Karpas-422 (cell line): ENCODE measurements at regions not wholly inside any gene's neighbourhood (a gene's known extent, or its start where the extent isn't known, plus 50 kb on each side); places are given as distances from the start of the nearest gene placed in this dataset.

Experiments used
- DNase-seq: peaks from one replicate; pipeline ENCODE4 v3.0.0-alpha.2; 2015
- H2AFZ ChIP-seq: fragments of 200-600 bp; sonication (generic); 2 replicates; pipeline ENCODE4 v1.6.1; 2014; ENCODE audit warnings: antibody characterized with exemption, low read length, mixed read lengths
- H3K27ac ChIP-seq: fragments of 200-600 bp; sonication (generic); 2 replicates; pipeline ENCODE4 v1.5.1; 2014; ENCODE audit warnings: mild to moderate bottlenecking, low read length, moderate library complexity
- H3K27me3 ChIP-seq: fragments of 200-600 bp; sonication (generic); 2 replicates; pipeline ENCODE4 v1.6.1; 2014; ENCODE audit warnings: low read length, mixed read lengths
- H3K36me3 ChIP-seq: fragments of 200-600 bp; sonication (generic); 2 replicates; pipeline ENCODE4 v1.6.1; 2014; ENCODE audit warnings: low read length, mixed read lengths; ENCODE audit not compliant: insufficient read depth
- H3K4me1 ChIP-seq: fragments of 200-600 bp; sonication (generic); 2 replicates; pipeline ENCODE4 v1.6.1; 2014; ENCODE audit warnings: mild to moderate bottlenecking, low read length, mixed read lengths
- H3K4me2 ChIP-seq: fragments of 200-600 bp; sonication (generic); 2 replicates; pipeline ENCODE4 v1.6.1; 2014; ENCODE audit warnings: low read length, low read depth, mild to moderate bottlenecking; ENCODE audit not compliant: poor library complexity, severe bottlenecking
- H3K4me3 ChIP-seq: fragments of 200-600 bp; sonication (generic); 2 replicates; pipeline ENCODE4 v1.5.1; 2014; ENCODE audit warnings: mild to moderate bottlenecking, antibody characterized with exemption, low read length, mixed read lengths
- H3K79me2 ChIP-seq: fragments of 200-600 bp; sonication (generic); 2 replicates; pipeline ENCODE4 v1.6.1; 2014; ENCODE audit warnings: mild to moderate bottlenecking, low read length, mixed read lengths
- H3K9ac ChIP-seq: fragments of 200-600 bp; sonication (generic); 2 replicates; pipeline ENCODE4 v1.6.0; 2014; ENCODE audit warnings: low read length
- H3K9me2 ChIP-seq: fragments of 200-600 bp; sonication (generic), shearing (Covaris generic); replicated peaks from 2 replicates; pipeline ENCODE4 v1.6.0; 2014; ENCODE audit warnings: mild to moderate bottlenecking, low read length, moderate library complexity; ENCODE audit not compliant: insufficient read depth
- H3K9me3 ChIP-seq: fragments of 300-700, 200-600 bp; sonication (generic); 2 replicates; pipeline ENCODE4 v1.6.1; 2014; ENCODE audit warnings: low read length, mixed read lengths
- H4K20me1 ChIP-seq: fragments of 200-600 bp; sonication (generic); 2 replicates; pipeline ENCODE4 v1.6.1; 2014; ENCODE audit warnings: mild to moderate bottlenecking, antibody characterized with exemption, low read length, low read depth; ENCODE audit not compliant: insufficient read depth

DNA sequence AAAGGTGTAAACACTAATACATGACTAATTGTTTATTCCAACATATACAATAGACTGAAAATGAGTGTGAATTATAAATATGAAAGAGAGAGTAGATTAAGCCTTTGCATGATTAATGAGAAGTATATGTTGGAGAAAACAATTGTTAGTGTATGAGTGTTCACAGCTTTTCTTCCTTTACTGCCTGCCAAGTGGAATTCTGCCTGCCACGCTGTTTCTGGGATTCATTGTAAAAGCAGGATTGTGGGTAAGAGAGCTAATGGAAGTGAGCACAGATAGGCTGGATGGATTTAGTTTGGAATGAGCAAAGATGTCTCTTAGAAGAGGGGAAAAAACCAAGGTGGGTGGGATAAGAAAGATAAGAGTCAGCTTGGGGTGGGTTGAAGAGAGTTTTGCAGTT lies 129.6 kb upstream of the NMUR2 start:
- Histone ChIP-seq H3K4me2 (no peak overlapping the region), H3K36me3 (no peaks in the 10 kb centered on the region), H3K9ac (no peak overlapping the region), H3K9me3 (no peaks in the 10 kb centered on the region), H3K27me3 (no peaks in the 10 kb centered on the region), H3K4me3 (no peak overlapping the region), H2AFZ (no peak overlapping the region), H3K27ac (no peak overlapping the region), H3K79me2 (no peaks in the 10 kb centered on the region), H3K4me1 (no peaks in the 10 kb centered on the region), H4K20me1 (no peaks in the 10 kb centered on the region), H3K9me2 (no peaks in the 10 kb centered on the region)
- DNase-seq: no peak

GRCh38 chr5:152542741-152543140 lies 137.7 kb upstream of the NMUR2 start:
- DNase-seq: no peak
- H3K4me1 ChIP-seq: no peaks in the 10 kb centered on the region
- no peaks in the 10 kb centered on the region for H4K20me1 ChIP-seq
- H3K79me2 ChIP-seq: no peaks in the 10 kb centered on the region
- no peak overlapping the region for H3K4me3 ChIP-seq
- H3K4me2 ChIP-seq: no peak overlapping the region
- no peak overlapping the region for H2AFZ ChIP-seq
- no peaks in the 10 kb centered on the region for H3K36me3 ChIP-seq
- H3K9me2 ChIP-seq: no peaks in the 10 kb centered on the region
- no peaks in the 10 kb centered on the region for H3K27me3 ChIP-seq
- H3K9ac ChIP-seq: no peak overlapping the region
- H3K27ac ChIP-seq: no peak overlapping the region
- no peaks in the 10 kb centered on the region for H3K9me3 ChIP-seq

DNA sequence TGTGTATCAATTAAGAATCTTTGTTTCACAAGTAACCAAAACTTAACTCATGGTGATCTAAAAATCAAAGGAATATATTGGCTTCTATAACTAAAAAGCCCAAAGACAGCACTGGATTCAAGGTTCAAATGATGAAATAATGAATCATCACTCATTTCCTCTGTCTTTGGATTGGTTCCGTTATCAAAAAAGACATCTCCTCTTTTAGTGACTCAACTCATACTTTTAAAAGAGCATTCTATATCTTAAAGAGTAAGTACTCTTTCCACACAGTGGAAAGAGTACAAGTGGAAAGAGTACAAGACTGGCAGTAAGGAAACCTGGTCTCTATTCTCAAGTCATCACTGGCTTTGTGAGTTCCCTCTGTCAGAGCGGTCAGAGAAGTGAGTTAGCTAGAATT lies 141.4 kb upstream of the NMUR2 start:
- no peak overlapping the region for H2AFZ ChIP-seq
- H3K4me3 ChIP-seq: no peak overlapping the region
- no peak overlapping the region for H3K27ac ChIP-seq
- H4K20me1 ChIP-seq: no peaks in the 10 kb centered on the region
- no peak for DNase-seq
- H3K27me3 ChIP-seq: no peaks in the 10 kb centered on the region
- no peaks in the 10 kb centered on the region for H3K9me2 ChIP-seq
- H3K4me2 ChIP-seq: no peak overlapping the region
- no peaks in the 10 kb centered on the region for H3K4me1 ChIP-seq
- H3K36me3 ChIP-seq: no peaks in the 10 kb centered on the region
- no peaks in the 10 kb centered on the region for H3K79me2 ChIP-seq
- H3K9ac ChIP-seq: no peak overlapping the region
- no peaks in the 10 kb centered on the region for H3K9me3 ChIP-seq

DNA sequence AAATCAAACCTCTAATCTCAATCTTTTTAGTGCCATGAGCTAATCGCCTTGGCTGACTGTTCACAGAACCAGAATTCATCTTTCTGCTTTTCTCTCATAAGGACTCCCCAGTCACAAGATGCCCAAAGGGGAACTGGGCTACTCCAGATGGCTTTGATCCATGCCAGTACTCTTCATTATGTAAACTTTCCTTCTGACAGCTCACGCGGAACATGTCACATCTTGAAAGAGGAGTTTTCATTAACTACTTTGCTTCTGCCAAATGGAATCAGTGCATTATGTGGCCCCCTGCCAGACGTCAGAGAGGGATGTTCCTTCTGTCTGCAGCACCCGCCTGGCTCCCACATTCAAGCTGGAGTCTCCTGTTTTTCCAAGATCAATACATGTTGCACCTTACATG lies 142.1 kb upstream of the NMUR2 start:
- H3K4me2 ChIP-seq: no peak overlapping the region
- H3K79me2 ChIP-seq: no peaks in the 10 kb centered on the region
- H4K20me1 ChIP-seq: no peaks in the 10 kb centered on the region
- no peak overlapping the region for H2AFZ ChIP-seq
- H3K4me1 ChIP-seq: no peaks in the 10 kb centered on the region
- no peaks in the 10 kb centered on the region for H3K36me3 ChIP-seq
- no peaks in the 10 kb centered on the region for H3K9me3 ChIP-seq
- no peak overlapping the region for H3K4me3 ChIP-seq
- DNase-seq: no peak
- no peaks in the 10 kb centered on the region for H3K9me2 ChIP-seq
- no peak overlapping the region for H3K27ac ChIP-seq
- H3K27me3 ChIP-seq: no peaks in the 10 kb centered on the region
- H3K9ac ChIP-seq: no peak overlapping the region

- Histone ChIP-seq H3K4me3 (no peak overlapping the region), H3K4me2 (no peak overlapping the region), H3K4me1 (no peaks in the 10 kb centered on the region), H3K9me3 (no peaks in the 10 kb centered on the region), H3K9ac (no peak overlapping the region), H2AFZ (no peak overlapping the region), H3K27me3 (no peaks in the 10 kb centered on the region), H4K20me1 (no peaks in the 10 kb centered on the region), H3K36me3 (no peaks in the 10 kb centered on the region), H3K79me2 (no peaks in the 10 kb centered on the region), H3K27ac (no peak overlapping the region), H3K9me2 (no peaks in the 10 kb centered on the region)
- DNase-seq: no peak
Observed at GRCh38 chr5:152549709-152550108, 144.6 kb upstream of the NMUR2 start.

- H3K36me3 ChIP-seq: no peaks in the 10 kb centered on the region
- no peaks in the 10 kb centered on the region for H3K9me2 ChIP-seq
- H3K4me1 ChIP-seq: no peaks in the 10 kb centered on the region
- no peak overlapping the region for H3K4me3 ChIP-seq
- no peak overlapping the region for H3K4me2 ChIP-seq
- no peak overlapping the region for H3K9ac ChIP-seq
- no peaks in the 10 kb centered on the region for H3K79me2 ChIP-seq
- H2AFZ ChIP-seq: no peak overlapping the region
- no peak for DNase-seq
- no peak overlapping the region for H3K27ac ChIP-seq
- H3K9me3 ChIP-seq: no peaks in the 10 kb centered on the region
- H4K20me1 ChIP-seq: no peaks in the 10 kb centered on the region
- H3K27me3 ChIP-seq: no peaks in the 10 kb centered on the region
Observed at GRCh38 chr5:152551061-152551460, 146.0 kb upstream of the NMUR2 start.

- Histone ChIP-seq H3K9me2 (no peaks in the 10 kb centered on the region), H3K9me3 (no peaks in the 10 kb centered on the region), H3K4me2 (no peak overlapping the region), H3K27me3 (no peaks in the 10 kb centered on the region), H3K9ac (no peak overlapping the region), H3K4me3 (no peak overlapping the region), H3K79me2 (no peaks in the 10 kb centered on the region), H3K27ac (no peak overlapping the region), H2AFZ (no peak overlapping the region), H3K36me3 (no peaks in the 10 kb centered on the region), H3K4me1 (no peaks in the 10 kb centered on the region), H4K20me1 (no peaks in the 10 kb centered on the region)
- DNase-seq: no peak
Observed at GRCh38 chr5:152556784-152557183, 151.7 kb upstream of the NMUR2 start.

GRCh38 chr5:152560512-152561137 lies 155.5 kb upstream of the NMUR2 start:
- H3K9me3 ChIP-seq: no peaks in the 10 kb centered on the region
- no peaks in the 10 kb centered on the region for H3K36me3 ChIP-seq
- no peak overlapping the region for H3K4me2 ChIP-seq
- no peaks in the 10 kb centered on the region for H3K4me1 ChIP-seq
- no peaks in the 10 kb centered on the region for H4K20me1 ChIP-seq
- H3K9ac ChIP-seq: no peak overlapping the region
- no peak overlapping the region for H3K4me3 ChIP-seq
- no peaks in the 10 kb centered on the region for H3K79me2 ChIP-seq
- H3K27me3 ChIP-seq: no peaks in the 10 kb centered on the region
- no peaks in the 10 kb centered on the region for H3K9me2 ChIP-seq
- peak; percentile 81 for DNase-seq
- no peak overlapping the region for H3K27ac ChIP-seq
- H2AFZ ChIP-seq: no peak overlapping the region

DNA sequence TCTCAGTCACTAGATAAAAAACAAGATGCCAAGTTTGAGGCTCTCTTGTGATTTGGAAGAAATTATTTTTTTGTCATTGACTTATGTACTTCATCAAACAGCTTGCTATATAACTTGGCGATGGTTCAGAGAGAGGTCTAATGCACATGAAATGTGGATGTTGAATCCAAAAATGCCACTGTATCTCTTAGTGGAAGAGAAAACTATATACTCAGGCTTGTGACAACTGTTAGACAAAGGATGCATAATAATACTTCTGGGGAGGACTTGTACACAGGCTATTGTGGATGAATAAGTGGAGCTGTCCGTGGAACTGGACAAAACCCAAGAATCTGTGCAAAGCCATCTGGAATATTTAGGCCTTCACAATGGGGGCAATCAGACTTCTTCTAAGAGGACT lies 162.9 kb upstream of the NMUR2 start:
- Histone ChIP-seq H3K36me3 (no peaks in the 10 kb centered on the region), H4K20me1 (no peaks in the 10 kb centered on the region), H3K27me3 (no peaks in the 10 kb centered on the region), H3K4me2 (no peak overlapping the region), H3K9ac (no peak overlapping the region), H3K79me2 (no peaks in the 10 kb centered on the region), H3K27ac (no peak overlapping the region), H3K4me1 (no peaks in the 10 kb centered on the region), H3K9me2 (no peaks in the 10 kb centered on the region), H2AFZ (no peak overlapping the region), H3K4me3 (no peak overlapping the region), H3K9me3 (no peaks in the 10 kb centered on the region)
- DNase-seq: no peak
